Forelimb muscle (tissue), 1 donor: ENCODE measurements at regions not wholly inside any gene's neighbourhood (a gene's known extent, or its start where the extent isn't known, plus 50 kb on each side); places are given as distances from the start of the nearest gene placed in this dataset.
"Not testable (repeated sequence)": the region's sequence is repeated elsewhere in the genome, so short reads cannot be mapped to it uniquely, and the experiment has no call there.

Source experiments
- DNase-seq: peaks from one replicate; pipeline ENCODE4 v3.0.0-alpha.2; 2013; ENCODE audit warnings: low read depth

- no peak for DNase-seq
Observed at GRCh38 chr2:238502088-238502810, 75.5 kb downstream of the ASB1 start.

GRCh38 chr2:238502956-238503791 is 76.4 kb downstream of the ASB1 start:
- no peak for DNase-seq

GRCh38 chr2:238504181-238504931 is 77.6 kb downstream of the ASB1 start:
- no peak for DNase-seq

GRCh38 chr2:238505119-238505891 is 78.6 kb downstream of the ASB1 start:
- DNase-seq = no peak

- DNase-seq = no peak
Observed at GRCh38 chr2:238505892-238506280, 79.2 kb downstream of the ASB1 start.

GRCh38 chr2:238506371-238507068 is 79.8 kb downstream of the ASB1 start:
- no peak for DNase-seq

GRCh38 chr2:238507836-238508235 is 81.1 kb downstream of the ASB1 start:
- no peak for DNase-seq

GRCh38 chr2:238509151-238509835 is 82.6 kb downstream of the ASB1 start:
- DNase-seq = no peak

- DNase-seq = no peak
Observed at GRCh38 chr2:238509903-238510302, 83.2 kb downstream of the ASB1 start.

- no peak for DNase-seq
Observed at GRCh38 chr2:238510911-238511613, 84.3 kb downstream of the ASB1 start.

- no peak for DNase-seq
Observed at GRCh38 chr2:238511614-238511950, 84.9 kb downstream of the ASB1 start.

- no peak for DNase-seq
Observed at GRCh38 chr2:238512247-238512867, 85.6 kb downstream of the ASB1 start.

- DNase-seq = no peak
Observed at GRCh38 chr2:238513346-238513745, 86.6 kb downstream of the ASB1 start.

- not testable (repeated sequence) for DNase-seq
Observed at GRCh38 chr2:238514024-238514423, 87.3 kb downstream of the ASB1 start.

GRCh38 chr2:238515377-238515776 is 88.7 kb downstream of the ASB1 start:
- DNase-seq = peak; percentile 41

GRCh38 chr2:238517209-238517608 is 90.5 kb downstream of the ASB1 start:
- no peak for DNase-seq

- no peak for DNase-seq
Observed at GRCh38 chr2:238518172-238518820, 91.6 kb downstream of the ASB1 start.

GRCh38 chr2:238518821-238519186 is 92.1 kb downstream of the ASB1 start:
- DNase-seq = no peak

GRCh38 chr2:238520359-238520886 is 93.7 kb downstream of the ASB1 start:
- no peak for DNase-seq
